B cell (primary cell): ENCODE measurements at regions not wholly inside any gene's neighbourhood (a gene's known extent, or its start where the extent isn't known, plus 50 kb on each side); places are given as distances from the start of the nearest gene placed in this dataset.

Experiments used
- ATAC-seq: fragments of 200-7000 bp; cut with Tn5 transposase; one replicate; pipeline ENCODE4 v1.10.0; 2021; ENCODE audit warnings: low read depth, mild to moderate bottlenecking, moderate number of reproducible peaks, moderate library complexity
- CTCF ChIA-PET: fragments of 350-600 bp; sonication (Branson Sonifier 250); formaldehyde crosslinking; loops from one replicate; lab custom pipeline; 2021; ENCODE audit warnings: antibody characterized with exemption, inconsistent platforms; lab: Charles Lee
- POLR2A ChIA-PET: fragments of 350-600 bp; sonication (Branson Sonifier 250); formaldehyde crosslinking; loops from one replicate; lab custom pipeline; 2021; ENCODE audit warnings: antibody characterized with exemption; lab: Charles Lee
- DNase-seq: peaks from one replicate; pipeline ENCODE4 v3.0.0; 2013
- H2AFZ ChIP-seq: 2 replicates; pipeline ENCODE4 v1.6.1; 2012; ENCODE audit warnings: mild to moderate bottlenecking, low read depth, low read length; ENCODE audit not compliant: insufficient read depth, poor library complexity, severe bottlenecking
- H3K27ac ChIP-seq, 2 donors: 1 replicate in 1 of 2; 2 replicates in 1 of 2; pipeline ENCODE4 v1.5.1; 2012 to 2013; ENCODE audit warnings: low read length in 2 of 2, mild to moderate bottlenecking in 2 of 2, moderate library complexity in 1 of 2
- H3K27me3 ChIP-seq, 4 experiments: fragments of 200-600 bp in 1 of 4; sonication (generic) in 1 of 4; replicated peaks in 1 of 4; 1 replicate in 2 of 4; 2 replicates in 2 of 4; pipeline versions ENCODE4 v1.6.1 to v1.7.0; 2013 to 2016; ENCODE audit warnings: low read length in 3 of 4, mild to moderate bottlenecking in 2 of 4, mixed read lengths in 1 of 4, moderate library complexity in 1 of 4; ENCODE audit not compliant: insufficient read depth in 4 of 4, control insufficient read depth in 3 of 4; ENCODE audit errors: control extremely low read depth in 1 of 4
- H3K36me3 ChIP-seq, 2 experiments: replicated peaks in 1 of 2; 1 replicate in 1 of 2; 2 replicates in 1 of 2; pipeline versions ENCODE4 v1.6.1 to v1.7.1; 2013; ENCODE audit warnings: low read length in 1 of 2; ENCODE audit not compliant: insufficient read depth in 2 of 2, control insufficient read depth in 1 of 2; ENCODE audit errors: control extremely low read depth in 1 of 2, extremely low read depth in 1 of 2
- H3K4me1 ChIP-seq, 2 donors: fragments of 200-600 bp in 1 of 2; sonication (generic) in 1 of 2; 1 replicate in 1 of 2; 2 replicates in 1 of 2; pipeline versions ENCODE4 v1.5.1 to v1.6.1; 2013 to 2017; ENCODE audit warnings: low read length in 2 of 2; ENCODE audit not compliant: control insufficient read depth in 2 of 2, insufficient read depth in 2 of 2
- H3K4me2 ChIP-seq: replicated peaks from 2 replicates; pipeline ENCODE3; 2012; ENCODE audit warnings: mild to moderate bottlenecking, low read depth, low read length; ENCODE audit not compliant: poor library complexity, severe bottlenecking
- H3K4me3 ChIP-seq, 5 experiments: fragments of 200-600 bp in 1 of 5; sonication (generic) in 1 of 5; 1 replicate in 3 of 5; 2 replicates in 2 of 5; pipeline versions ENCODE4 v1.5.1 to v1.7.0; 2011 to 2016; ENCODE audit warnings: low read length in 4 of 5, mild to moderate bottlenecking in 4 of 5, low read depth in 2 of 5, control low read depth in 1 of 5, moderate library complexity in 1 of 5; ENCODE audit not compliant: insufficient read depth in 1 of 5; ENCODE audit errors: control extremely low read depth in 1 of 5, extremely low read depth in 1 of 5
- H3K79me2 ChIP-seq: fragments of 200-600 bp; sonication (generic); one replicate; pipeline ENCODE4 v1.6.0; 2016; ENCODE audit warnings: low read length; ENCODE audit not compliant: control insufficient read depth, insufficient read depth
- H3K9ac ChIP-seq: fragments of 200-600 bp; sonication (generic); 2 replicates; pipeline ENCODE4 v1.6.1; 2017; ENCODE audit warnings: mild to moderate bottlenecking, low read length, moderate library complexity
- H3K9me3 ChIP-seq, 3 donors: one replicate each; pipeline versions ENCODE4 v1.6.1 to v1.7.1; 2013; ENCODE audit warnings: low read length in 2 of 3; ENCODE audit not compliant: control insufficient read depth in 2 of 3, insufficient read depth in 1 of 3; ENCODE audit errors: control extremely low read depth in 1 of 3
- H4K20me1 ChIP-seq: 2 replicates; pipeline ENCODE4 v1.6.0; 2012; ENCODE audit warnings: mild to moderate bottlenecking, low read length; ENCODE audit not compliant: insufficient read depth, control insufficient read depth, poor library complexity, severe bottlenecking
- H3K27ac Mint-ChIP-seq: one replicate; pipeline ENCODE4 v1.8.0; 2021; ENCODE audit warnings: mixed read lengths
- H3K27me3 Mint-ChIP-seq: one replicate; pipeline ENCODE4 v1.8.0; 2021; ENCODE audit warnings: mixed read lengths
- H3K4me1 Mint-ChIP-seq: one replicate; pipeline ENCODE4 v1.8.0; 2021; ENCODE audit warnings: mixed read lengths
- H3K4me3 Mint-ChIP-seq: one replicate; pipeline ENCODE4 v1.8.0; 2021; ENCODE audit warnings: mixed read lengths
- H3K9me3 Mint-ChIP-seq: one replicate; pipeline ENCODE4 v1.8.0; 2022; ENCODE audit warnings: mixed read lengths; ENCODE audit not compliant: insufficient read depth
- CTCF ChIP-seq: fragments of 200-600 bp; IDR thresholded peaks from one replicate; pipeline ENCODE4 v1.8.0; 2022; ENCODE audit warnings: antibody characterized with exemption, mild to moderate bottlenecking
- EZH2 ChIP-seq: IDR thresholded peaks from 2 replicates; pipeline ENCODE4 v1.6.1; 2012; ENCODE audit warnings: borderline replicate concordance, low read depth, mild to moderate bottlenecking, moderate library complexity, low read length; ENCODE audit not compliant: insufficient read depth, poor library complexity, severe bottlenecking
- WGBS: methylation state at CpG from one replicate; pipeline ENCODE4 v1.1.5; 2013; ENCODE audit warnings: missing lambda C conversion rate; ENCODE audit not compliant: insufficient coverage; 5-methylcytosine and 5-hydroxymethylcytosine counted together
- intact Hi-C: fragments of 100-400 bp; cut with micrococcal nuclease; formaldehyde crosslinking; loops from one replicate; pipeline ENCODE4 v1.10.0; 2022

GRCh38 chr12:42873401-42873800 is 283.9 kb upstream of the PRICKLE1 start:
- Mint-ChIP-seq H3K27me3 (no peaks in the 10 kb centered on the region), H3K27ac (no peak overlapping the region), H3K4me3 (no peak overlapping the region), H3K9me3 (no peaks in the 10 kb centered on the region), H3K4me1 (no peaks in the 10 kb centered on the region)
- Histone ChIP-seq H4K20me1 (no peaks in the 10 kb centered on the region), H3K36me3 (no peaks in the 10 kb centered on the region), H3K27me3 (no peaks in the 10 kb centered on the region), H2AFZ (no peak overlapping the region), H3K9ac (no peak overlapping the region), H3K4me3 (no peak overlapping the region), H3K79me2 (no peaks in the 10 kb centered on the region), H3K27ac (no peak overlapping the region), H3K4me1 (no peaks in the 10 kb centered on the region), H3K9me3 (no peaks in the 10 kb centered on the region), H3K4me2 (no peak overlapping the region)
- CTCF ChIA-PET: no interaction called here
- whole genome bisulfite sequencing: no CpG with 5 or more reads among the region's 5 CpGs
- POLR2A ChIA-PET: no interaction called here
- TF ChIP-seq CTCF (no peak), EZH2 (no peak)
- ATAC-seq: no peak
- DNase-seq: no peak
- intact Hi-C loops: no loop called here

- Histone ChIP-seq H3K9ac (no peak overlapping the region), H3K27me3 (no peaks in the 10 kb centered on the region), H3K4me3 (no peak overlapping the region), H3K4me2 (no peak overlapping the region), H3K4me1 (no peaks in the 10 kb centered on the region), H3K27ac (no peak overlapping the region), H3K79me2 (no peaks in the 10 kb centered on the region), H4K20me1 (no peaks in the 10 kb centered on the region), H3K36me3 (no peaks in the 10 kb centered on the region), H2AFZ (no peak overlapping the region), H3K9me3 (no peaks in the 10 kb centered on the region)
- DNase-seq (no peak), ATAC-seq (no peak)
- H3K4me1 Mint-ChIP-seq: no peaks in the 10 kb centered on the region
- ChIA-PET POLR2A (no interaction called here), CTCF (no interaction called here)
- TF ChIP-seq EZH2 (no peak), CTCF (no peak)
- H3K27me3 Mint-ChIP-seq: no peaks in the 10 kb centered on the region
- intact Hi-C loops: no loop called here
- H3K9me3 Mint-ChIP-seq: no peaks in the 10 kb centered on the region
- H3K27ac Mint-ChIP-seq: no peak overlapping the region
- no peak overlapping the region for H3K4me3 Mint-ChIP-seq
- WGBS: no CpG with 5 or more reads among the region's 3 CpGs
Observed at GRCh38 chr12:42871816-42872215, 282.3 kb upstream of the PRICKLE1 start.
